GM19328 (cell line): ENCODE measurements at regions not wholly inside any gene's neighbourhood (a gene's known extent, or its start where the extent isn't known, plus 50 kb on each side); places are given as distances from the start of the nearest gene placed in this dataset.

Experiments
- ATAC-seq: cut with Tn5 transposase; IDR thresholded peaks from one replicate; pipeline ENCODE4 v1.9.1; 2021; ENCODE audit warnings: mild to moderate bottlenecking, moderate library complexity; ENCODE audit not compliant: unreplicated experiment

DNA sequence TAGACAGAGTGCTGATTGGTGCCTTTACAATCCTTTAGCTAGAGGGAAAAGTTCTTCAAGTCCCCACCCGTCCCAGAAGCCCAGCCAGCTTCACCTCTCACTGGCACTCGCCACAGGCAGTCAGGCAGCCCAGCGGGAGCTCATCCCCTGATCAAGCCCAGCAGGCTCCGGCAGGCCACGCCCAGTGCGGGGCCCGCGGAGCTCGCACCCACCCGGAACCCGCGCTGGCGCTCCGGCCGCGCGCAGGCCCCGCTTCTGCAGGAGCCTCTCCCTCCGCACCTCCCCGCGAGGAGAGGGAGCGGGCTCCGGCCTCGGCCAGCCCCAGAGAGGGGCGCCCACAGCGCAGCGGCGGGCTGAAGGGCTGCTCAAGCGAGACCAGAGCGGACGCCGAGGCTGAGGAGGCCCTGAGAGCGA is 202.4 kb upstream of the PDGFD start:
- ATAC-seq = no peak

GRCh38 chr11:104365676-104366075 is 201.7 kb upstream of the PDGFD start:
- no peak for ATAC-seq

GRCh38 chr11:104361975-104362374 is 198.0 kb upstream of the PDGFD start:
- ATAC-seq = no peak

DNA sequence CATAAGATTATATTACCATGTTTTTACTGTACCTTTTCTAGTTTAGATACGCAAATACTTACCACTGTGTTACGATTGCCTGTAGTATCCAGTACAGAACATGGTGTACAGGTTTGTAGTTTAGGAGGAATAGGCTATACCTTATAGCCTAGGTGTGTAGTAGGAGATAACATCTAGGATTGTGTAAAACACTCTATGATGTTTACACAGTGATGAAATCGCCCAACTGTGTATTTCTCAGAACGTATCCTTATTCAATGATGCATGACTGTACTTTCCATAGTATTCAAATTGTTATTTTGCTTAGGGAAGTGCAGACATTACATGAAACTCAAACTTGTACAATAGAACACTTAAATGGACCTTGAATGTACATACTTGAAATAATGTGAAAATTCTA is 188.1 kb upstream of the PDGFD start:
- no peak for ATAC-seq

DNA sequence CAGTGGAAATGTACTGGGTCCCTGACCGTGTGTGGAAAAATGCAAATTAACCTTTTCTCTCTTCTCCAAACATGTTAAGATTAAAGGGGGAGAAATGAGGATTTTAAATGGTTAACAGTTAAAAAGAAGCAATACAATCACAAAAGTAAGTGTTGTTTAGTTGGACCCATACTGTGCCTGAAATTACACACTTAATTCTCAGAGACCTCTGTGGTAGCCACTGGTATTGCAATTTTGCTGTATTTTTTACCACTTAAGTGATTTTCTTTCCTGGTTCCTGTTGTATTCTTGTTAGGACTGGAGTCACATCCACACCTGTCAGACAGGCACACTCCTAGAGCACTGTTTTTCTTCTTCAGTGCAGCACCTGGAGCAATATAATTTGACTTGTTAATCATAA is 179.6 kb upstream of the PDGFD start:
- ATAC-seq = no peak

DNA sequence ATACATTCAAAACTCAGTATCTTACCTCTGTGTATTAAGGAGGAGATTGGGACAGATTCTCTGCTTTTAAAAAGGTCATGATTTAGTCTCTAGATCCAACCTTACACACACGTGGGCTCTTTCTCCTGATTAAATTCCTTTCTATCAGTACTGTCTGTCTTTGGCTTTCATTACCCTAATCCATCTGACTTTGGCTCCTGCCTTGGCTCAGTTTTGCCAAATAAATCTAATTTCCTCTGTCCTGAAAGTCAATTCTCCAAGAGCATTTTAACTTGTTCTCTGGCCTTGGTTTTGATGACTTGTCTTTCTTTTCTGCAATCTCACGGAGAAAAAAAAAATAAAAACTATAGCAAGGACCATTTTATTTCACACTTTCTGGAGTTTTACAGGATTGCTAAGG is 176.6 kb upstream of the PDGFD start:
- no peak for ATAC-seq

DNA sequence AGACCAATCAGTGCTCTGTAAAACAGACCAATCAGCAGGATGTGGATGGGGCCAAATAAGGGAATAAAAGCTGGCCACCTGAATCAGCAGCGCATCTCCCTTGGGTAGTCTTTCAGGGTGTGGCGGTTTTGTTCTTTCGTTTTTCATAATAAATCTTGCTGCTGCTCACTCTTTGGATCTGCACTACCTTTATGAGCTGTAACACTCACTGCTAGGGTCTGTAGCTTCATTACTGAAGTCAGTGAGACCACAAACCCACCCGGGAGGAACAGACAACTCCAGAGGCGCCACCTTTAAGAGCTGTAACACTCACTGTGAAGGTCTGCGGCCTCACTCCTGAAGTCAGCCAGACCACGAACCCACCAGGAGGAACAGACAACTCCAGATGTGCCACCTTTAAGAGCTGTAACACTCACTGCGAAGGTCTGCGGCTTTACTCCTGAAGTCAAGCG is 175.5 kb upstream of the PDGFD start:
- no peak for ATAC-seq

GRCh38 chr11:104338186-104338585 is 174.2 kb upstream of the PDGFD start:
- no peak for ATAC-seq

- ATAC-seq = no peak
Observed at GRCh38 chr11:104337273-104337672, 173.3 kb upstream of the PDGFD start.

DNA sequence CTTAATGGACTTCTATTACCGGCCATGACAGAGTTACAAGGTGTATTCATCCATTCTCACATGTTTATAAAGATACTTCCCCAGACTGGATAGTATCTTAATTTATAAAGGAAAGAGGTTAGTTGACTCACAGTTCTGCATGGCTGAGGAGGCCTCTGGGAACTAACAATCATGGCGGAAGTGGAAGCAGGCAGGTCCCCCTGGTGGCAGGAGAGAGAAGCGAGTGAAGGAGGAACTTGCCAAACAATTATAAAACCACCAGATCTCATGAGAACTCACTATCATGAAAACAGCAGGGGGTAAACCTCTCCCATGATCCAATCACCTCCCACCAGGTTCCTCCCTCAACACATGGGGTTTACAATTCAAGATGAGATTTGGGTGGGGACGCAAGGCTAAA is 170.0 kb upstream of the PDGFD start:
- ATAC-seq = no peak

DNA sequence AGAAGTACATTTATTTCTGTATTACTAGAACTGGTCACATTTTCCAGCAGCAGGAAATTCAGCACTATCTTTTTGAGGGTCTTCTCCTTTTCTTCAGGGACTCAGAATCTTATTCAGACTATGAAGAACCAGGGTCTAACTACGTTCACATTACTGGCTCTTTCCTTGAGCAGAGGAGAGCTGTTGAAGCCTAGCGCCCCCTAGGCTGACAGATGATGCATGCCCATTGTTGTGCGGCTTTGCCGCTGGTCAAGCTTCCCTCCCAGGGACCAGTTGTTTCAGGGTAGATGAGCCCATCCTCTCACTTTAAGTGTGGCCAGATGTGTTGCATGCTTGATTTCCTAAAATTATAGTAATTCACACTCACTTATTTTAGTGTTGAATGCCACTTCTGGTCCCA is 168.2 kb upstream of the PDGFD start:
- no peak for ATAC-seq

GRCh38 chr11:104329078-104329665 is 165.2 kb upstream of the PDGFD start:
- ATAC-seq = no peak

- ATAC-seq = no peak
Observed at GRCh38 chr11:104328512-104328907, 164.6 kb upstream of the PDGFD start.

DNA sequence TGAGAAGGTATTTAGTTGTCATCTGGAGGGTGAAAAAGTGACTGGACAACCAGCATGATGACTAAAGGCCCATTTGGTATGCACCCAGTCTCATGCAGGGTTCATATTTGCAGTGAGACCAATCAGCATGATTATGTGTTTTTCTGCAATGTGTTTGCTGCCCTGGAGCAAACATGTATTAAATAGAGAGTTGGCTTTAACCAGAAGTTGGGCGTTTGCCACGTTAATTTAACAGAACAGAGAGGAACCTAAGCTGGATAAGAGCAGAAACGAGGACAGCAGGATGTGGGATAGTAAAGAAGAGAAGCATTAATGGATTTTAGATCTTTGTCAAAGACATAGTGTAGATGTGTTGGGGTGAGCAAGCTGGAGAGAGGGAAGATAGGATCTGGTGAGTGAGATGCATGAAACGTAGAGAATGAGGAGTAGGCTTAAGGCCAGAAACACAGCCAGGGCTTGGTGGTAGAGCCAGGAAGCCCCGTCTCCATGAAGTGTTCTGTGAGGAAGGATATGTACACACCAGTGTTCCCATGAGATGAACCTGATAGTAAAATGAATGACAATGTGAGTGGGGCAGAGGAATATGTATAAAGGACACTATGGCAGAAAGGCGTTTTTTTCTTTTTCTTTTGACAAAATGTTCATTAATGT is 164.0 kb upstream of the PDGFD start:
- ATAC-seq = no peak

DNA sequence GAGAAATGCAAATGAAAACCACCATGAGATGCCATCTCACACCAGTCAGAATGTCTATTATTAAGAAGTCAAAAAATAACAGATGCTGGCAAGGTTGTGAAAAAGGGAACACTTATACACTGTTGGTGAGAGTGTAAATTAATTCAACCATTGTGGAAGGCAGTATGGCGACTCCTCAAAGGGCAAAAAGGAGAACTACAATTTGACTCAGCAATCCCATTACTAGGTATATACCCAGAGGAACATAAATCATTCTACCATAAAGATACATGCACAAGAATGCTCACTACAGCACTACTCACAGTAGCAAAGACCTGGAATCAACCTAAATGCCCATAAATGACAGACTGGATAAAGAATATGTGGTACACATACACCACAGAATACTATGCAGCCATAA is 161.1 kb upstream of the PDGFD start:
- ATAC-seq = no peak

DNA sequence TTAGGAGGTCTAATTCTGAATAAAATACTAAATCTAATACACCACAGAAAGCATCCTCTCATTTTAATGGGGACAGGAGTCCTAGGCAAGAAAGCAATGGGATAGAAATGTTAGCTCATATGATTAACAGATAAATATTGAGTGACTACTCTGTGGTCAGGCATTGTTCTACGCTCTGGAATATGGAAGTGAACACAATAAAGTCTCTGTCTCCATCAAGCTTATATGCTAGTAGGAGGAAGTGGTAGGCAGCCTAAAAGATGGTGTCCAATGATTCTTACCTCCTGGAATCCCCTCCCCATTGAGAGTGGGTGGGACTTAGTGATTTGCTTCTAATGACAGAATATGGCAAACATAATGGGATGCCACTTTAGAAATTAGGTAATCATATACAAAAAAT is 160.3 kb upstream of the PDGFD start:
- ATAC-seq = no peak

DNA sequence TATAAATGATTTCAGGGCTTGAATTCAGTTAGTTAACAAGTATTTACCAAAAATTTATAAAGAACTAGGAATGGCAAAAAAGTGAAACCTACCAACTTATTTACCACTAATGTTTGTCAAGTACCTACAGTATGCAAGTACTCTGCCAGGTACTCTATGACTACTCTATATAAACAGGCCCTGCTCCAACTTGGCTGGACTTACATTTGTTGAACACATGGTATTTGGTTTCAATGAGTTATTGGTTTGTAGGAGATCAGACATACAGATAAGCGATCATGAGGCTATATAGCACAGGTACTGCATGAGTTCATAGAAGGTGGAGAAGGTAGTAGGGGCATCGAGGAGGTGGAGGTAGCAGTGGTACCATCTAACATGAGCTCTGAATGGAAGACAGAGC is 159.9 kb upstream of the PDGFD start:
- ATAC-seq = no peak

DNA sequence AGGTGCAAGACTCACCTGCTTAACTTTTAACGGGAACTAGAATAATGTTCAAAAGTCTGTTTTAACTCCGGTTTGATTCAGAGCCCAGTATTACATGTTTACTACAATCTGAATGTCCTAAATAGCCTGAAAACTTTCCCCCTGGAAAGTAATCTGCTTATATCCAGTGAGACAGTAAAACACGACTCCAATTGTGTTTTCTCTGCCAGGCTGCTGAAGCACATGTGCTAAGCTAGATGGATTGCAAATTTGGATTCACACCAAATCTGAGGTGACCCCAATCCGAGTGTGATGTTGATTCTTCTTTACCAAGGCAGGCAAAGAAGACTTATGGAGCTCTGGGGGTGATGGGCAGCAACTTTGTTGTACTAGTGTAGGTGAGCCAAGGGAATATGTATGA is 158.7 kb upstream of the PDGFD start:
- ATAC-seq = no peak

GRCh38 chr11:104320956-104321355 is 157.0 kb upstream of the PDGFD start:
- ATAC-seq = no peak

- ATAC-seq = no peak
Observed at GRCh38 chr11:104320097-104320496, 156.2 kb upstream of the PDGFD start.

GRCh38 chr11:104319396-104319795 is 155.4 kb upstream of the PDGFD start:
- no peak for ATAC-seq

GRCh38 chr11:104306862-104307474 is 143.0 kb upstream of the PDGFD start:
- no peak for ATAC-seq

- no peak for ATAC-seq
Observed at GRCh38 chr11:104301776-104302175, 137.8 kb upstream of the PDGFD start.
